ENCODE measurements at regions not wholly inside any gene's neighbourhood (a gene's known extent, or its start where the extent isn't known, plus 50 kb on each side); places are given as distances from the start of the nearest gene placed in this dataset.

GRCh38 chr9:80811003-80811402 is 878.3 kb downstream of the TLE1 start:
- TF ChIP-seq CTCF (conservative IDR thresholded peaks at IDR 0.05) (no peak), EZH2 (IDR thresholded peaks at IDR 0.05; ENCODE audit: low read depth) (no peak)
